Limb (tissue), 2 donors: ENCODE measurements at regions not wholly inside any gene's neighbourhood (a gene's known extent, or its start where the extent isn't known, plus 50 kb on each side); places are given as distances from the start of the nearest gene placed in this dataset.

Source experiments
- DNase-seq, 2 donors: peaks; one replicate each; pipeline ENCODE4 v3.0.0-alpha.2; 2016; ENCODE audit errors: extremely low spot score in 2 of 2

GRCh38 chr6:90787446-90787845 is 200.6 kb upstream of the MAP3K7 start:
- DNase-seq = no peak

DNA sequence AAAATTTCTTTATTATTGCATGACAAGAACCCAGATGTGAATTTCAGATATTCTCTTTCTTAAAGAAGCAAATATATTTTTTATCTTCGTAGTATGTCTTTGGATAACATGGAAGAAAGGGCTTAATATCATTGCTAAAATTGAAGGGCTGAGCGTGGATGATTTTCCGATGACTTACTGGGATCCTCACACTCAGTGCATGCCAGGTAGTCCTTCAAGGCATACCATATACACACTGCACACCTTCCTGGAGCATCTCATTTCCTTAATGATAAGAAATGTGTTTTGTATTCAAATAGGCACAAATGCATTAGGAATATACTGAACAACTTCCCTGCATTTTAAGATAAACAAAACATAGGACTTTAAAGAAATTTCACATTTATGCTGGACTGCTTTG is 193.9 kb upstream of the MAP3K7 start:
- DNase-seq = no peak

DNA sequence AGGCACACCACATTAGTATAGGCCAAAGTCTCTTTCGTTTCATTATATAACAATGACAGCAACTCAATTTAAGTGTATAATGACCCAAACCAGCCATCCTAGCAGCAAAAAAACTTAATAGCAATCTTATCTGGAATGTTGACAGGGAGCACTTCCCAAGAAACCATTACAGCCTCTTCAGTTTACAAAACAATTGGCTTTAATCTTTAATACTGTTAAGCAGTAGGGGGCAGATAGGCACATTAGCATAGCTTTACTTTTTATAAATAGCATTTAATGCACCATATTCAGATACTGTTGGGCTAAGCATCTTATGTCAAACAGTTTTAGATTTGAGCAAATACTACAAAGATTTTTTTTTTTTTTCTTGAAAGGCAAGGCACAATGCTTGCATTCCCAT is 193.3 kb upstream of the MAP3K7 start:
- DNase-seq = no peak

GRCh38 chr6:90778417-90779203 is 191.7 kb upstream of the MAP3K7 start:
- DNase-seq = no peak

- no peak for DNase-seq
Observed at GRCh38 chr6:90770778-90771177, 183.9 kb upstream of the MAP3K7 start.

GRCh38 chr6:90765895-90766294 is 179.0 kb upstream of the MAP3K7 start:
- no peak for DNase-seq

GRCh38 chr6:90765491-90765890 is 178.6 kb upstream of the MAP3K7 start:
- no peak for DNase-seq

GRCh38 chr6:90764001-90764400 is 177.1 kb upstream of the MAP3K7 start:
- DNase-seq = no peak

GRCh38 chr6:90759664-90760063 is 172.8 kb upstream of the MAP3K7 start:
- DNase-seq = no peak

DNA sequence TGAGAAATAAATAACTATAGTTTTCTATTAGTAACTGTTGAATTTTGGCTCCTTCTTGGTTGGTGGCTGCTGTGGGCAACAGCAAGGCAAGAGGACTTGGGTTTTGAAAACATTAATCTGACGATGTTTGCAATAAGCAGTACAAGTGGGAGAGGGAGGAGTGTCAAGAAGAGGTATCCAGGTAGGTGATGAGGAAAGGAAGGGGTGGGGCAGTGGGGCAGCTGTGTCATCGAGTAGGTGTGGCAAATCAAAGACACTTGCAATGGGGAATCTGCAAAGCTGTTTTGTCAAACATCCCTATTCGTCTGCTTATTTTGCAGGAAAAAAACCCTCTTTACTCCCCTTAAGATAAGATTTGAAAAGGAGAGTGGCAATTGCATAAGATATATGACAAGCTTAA is 171.9 kb upstream of the MAP3K7 start:
- no peak for DNase-seq

DNA sequence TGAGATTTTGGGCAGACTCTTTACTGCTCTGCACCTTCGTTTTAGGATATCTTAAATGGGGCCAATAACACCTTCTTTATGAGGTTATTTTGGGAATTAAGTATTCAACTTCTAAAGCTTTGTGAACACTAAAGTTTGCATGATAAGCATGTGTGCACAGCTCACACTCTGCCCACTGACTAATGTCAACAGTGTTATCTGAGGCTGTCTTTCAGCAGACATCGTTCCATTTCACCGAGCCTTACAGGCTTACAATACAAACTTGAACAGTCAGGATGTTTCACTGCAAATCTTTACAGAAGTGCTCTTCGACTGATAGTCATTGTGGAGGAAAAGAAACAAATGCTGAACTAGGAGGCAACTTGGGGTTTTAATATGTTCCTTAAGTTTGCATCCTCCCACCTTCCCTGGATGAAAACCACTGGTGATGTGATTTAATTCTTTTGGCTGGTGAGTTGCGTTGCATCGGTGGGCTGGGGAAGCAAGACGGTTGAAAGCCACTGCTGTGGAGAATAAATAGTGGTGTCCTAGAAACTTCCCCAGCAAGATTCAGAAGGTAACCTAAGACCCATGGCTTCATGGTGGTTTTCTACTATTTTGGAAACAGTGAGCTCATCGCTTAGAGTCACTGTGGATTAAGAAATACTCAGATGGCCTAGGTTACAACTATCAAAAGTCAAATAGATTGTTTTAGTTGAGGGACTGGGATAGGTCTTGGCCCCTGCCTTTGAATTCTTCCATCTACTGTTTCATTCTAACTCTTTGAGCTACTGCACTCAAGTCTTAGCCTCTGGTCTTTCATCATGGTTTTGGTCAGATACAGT is 167.2 kb upstream of the MAP3K7 start:
- DNase-seq = no peak

GRCh38 chr6:90739802-90740201 is 152.9 kb upstream of the MAP3K7 start:
- no peak for DNase-seq

GRCh38 chr6:90739339-90739738 is 152.5 kb upstream of the MAP3K7 start:
- DNase-seq = no peak

DNA sequence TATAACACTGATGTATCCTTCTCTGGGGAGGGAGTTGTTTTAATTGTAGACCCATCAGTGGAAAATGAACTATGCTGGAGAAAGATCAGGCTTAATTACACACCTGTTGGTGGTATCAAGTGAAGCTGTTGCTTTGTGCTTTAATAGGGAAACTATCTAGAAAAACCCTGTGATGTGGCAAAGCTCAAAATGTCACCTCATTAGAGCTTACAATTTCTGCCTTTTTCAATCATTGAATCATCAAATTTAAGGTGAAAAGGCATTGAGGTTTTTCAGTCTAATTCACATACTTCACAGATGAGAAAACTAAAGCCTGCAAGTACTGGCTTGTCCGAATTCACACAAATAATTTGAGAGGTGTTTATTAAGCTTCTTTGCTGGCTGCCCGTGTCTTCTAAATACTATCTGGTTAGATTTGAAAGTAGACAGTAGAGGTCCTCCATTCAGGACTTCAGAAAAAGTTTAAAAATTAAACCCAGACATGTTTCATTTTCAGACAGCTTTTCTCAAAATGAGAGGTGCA is 143.3 kb upstream of the MAP3K7 start:
- no peak for DNase-seq

- DNase-seq = no peak
Observed at GRCh38 chr6:90729057-90729456, 142.2 kb upstream of the MAP3K7 start.

DNA sequence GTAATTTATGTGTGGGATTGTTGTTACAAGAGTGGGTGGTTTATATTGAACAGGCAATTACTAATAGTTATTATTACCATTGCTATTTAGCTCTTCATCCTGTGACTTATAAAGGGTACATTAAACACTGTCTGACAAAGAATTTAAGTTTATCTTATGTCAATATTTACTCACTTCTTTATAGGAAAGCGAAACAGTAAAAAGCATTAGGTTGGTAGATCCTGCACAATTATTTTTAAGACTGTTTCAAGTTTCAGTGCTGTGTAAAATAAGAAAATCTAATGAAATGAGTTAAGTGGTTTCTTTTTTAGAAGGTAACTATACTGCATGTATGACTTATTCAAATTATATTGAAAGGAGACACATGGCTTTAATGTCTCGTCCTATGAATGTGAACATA is 135.8 kb upstream of the MAP3K7 start:
- DNase-seq = no peak

- DNase-seq = no peak
Observed at GRCh38 chr6:90720404-90720803, 133.5 kb upstream of the MAP3K7 start.

GRCh38 chr6:90719321-90720195 is 132.7 kb upstream of the MAP3K7 start:
- no peak for DNase-seq

GRCh38 chr6:90716376-90716775 is 129.5 kb upstream of the MAP3K7 start:
- no peak for DNase-seq

GRCh38 chr6:90715093-90715655 is 128.3 kb upstream of the MAP3K7 start:
- DNase-seq = no peak

DNA sequence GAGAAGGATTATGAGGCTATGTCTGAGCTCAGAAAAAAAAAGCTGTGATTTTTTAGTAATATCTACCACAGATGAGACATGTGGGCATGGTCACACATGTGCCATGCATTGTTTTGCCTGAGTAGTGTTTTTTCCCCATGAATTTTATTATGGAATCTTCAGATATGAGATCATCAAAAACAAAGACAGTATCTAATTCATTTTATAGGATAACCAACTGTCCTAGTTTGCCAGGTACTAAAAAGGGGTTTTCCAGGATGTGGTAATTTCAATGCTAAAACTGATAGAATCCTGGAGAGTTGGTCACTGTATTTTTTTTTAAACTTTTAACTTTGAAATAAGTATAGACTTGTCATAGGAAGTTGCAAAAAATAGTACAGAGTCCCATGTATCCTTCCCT is 127.4 kb upstream of the MAP3K7 start:
- DNase-seq = no peak
